ENCODE measurements at regions not wholly inside any gene's neighbourhood (a gene's known extent, or its start where the extent isn't known, plus 50 kb on each side); places are given as distances from the start of the nearest gene placed in this dataset.

- no peak for TF ChIP-seq GATA2 (IDR thresholded peaks at IDR 0.05; ENCODE audit: low read depth, low read length)
- no peak for TF ChIP-seq GATA3 (IDR thresholded peaks at IDR 0.05; ENCODE audit: low read depth, low read length)
These were observed 161.3 kb upstream of the GADL1 start for GRCh38 chr3:31055757-31056156.

All from SH-SY5Y (cell line).